GM21717 (cell line): ENCODE measurements at regions not wholly inside any gene's neighbourhood (a gene's known extent, or its start where the extent isn't known, plus 50 kb on each side); places are given as distances from the start of the nearest gene placed in this dataset.

Experiments used
- ATAC-seq: cut with Tn5 transposase; IDR thresholded peaks from one replicate; pipeline ENCODE4 v1.9.1; 2021; ENCODE audit warnings: mild to moderate bottlenecking, moderate library complexity; ENCODE audit not compliant: unreplicated experiment

DNA sequence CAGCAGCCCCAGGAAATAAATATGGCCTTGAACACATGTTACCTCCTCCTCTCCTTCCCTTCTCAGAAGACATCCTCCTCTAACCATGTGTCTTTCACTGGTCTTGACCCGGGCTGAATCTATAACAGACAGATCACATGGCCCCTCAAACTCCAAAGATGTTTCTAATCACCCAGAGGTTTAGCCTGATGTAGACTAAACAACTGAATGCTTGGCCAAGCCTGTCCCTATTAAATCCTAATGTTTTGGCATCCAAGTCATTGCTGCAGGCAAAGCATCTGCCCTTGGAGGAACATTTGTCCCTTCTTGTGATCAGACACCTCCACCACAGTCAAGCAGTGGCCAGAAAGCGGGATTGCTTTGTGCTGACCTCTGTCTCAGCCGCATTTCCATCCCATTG is 65.5 kb downstream of the ANKRD60 start:
- no peak for ATAC-seq

DNA sequence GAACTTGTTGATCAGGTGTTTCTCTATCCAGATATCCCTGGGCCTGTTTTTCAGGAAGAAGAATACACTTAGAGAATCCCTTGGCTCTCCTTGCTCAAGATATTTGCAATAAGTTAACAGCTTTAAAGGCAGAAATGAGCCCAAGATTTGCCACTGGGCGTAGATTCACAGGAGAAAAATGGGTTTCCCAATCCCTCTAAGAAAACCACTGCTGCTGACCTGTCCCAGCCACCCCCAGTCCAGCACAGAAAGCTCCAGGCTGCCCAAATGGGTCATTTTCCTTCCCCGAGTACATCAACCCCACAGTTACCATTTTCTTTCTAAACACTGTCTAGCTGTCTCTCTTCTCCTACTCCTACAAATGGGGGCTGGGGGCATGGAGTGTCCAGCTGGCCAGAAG is 67.3 kb downstream of the ANKRD60 start:
- ATAC-seq, result no peak

GRCh38 chr20:58160451-58161061 is 67.9 kb downstream of the ANKRD60 start:
- ATAC-seq, result no peak

GRCh38 chr20:58155148-58155925 is 73.1 kb downstream of the ANKRD60 start:
- no peak for ATAC-seq

- ATAC-seq, result no peak
Observed at GRCh38 chr20:58154113-58154512, 74.3 kb downstream of the ANKRD60 start.

- no peak for ATAC-seq
Observed at GRCh38 chr20:58153121-58153520, 75.3 kb downstream of the ANKRD60 start.

DNA sequence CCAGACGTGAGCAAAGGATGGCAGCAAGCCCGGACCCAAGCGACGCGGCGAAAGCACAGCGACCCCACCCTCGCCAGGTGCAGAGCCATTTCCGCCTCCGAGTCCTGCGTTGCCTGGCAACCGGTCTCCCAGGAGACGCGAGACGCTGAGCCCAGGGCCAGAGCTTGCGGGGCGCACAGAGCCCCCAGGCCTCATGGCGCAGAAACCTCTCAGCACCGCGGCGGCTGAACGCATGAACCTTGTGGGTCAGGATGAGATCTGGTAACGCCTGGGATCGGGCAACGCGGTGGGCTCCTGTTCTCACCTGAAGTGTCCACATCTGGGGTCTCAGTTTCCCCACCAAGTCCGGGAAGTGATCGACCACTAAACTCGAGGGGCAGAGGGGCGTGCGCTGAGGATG is 77.7 kb downstream of the ANKRD60 start:
- no peak for ATAC-seq

DNA sequence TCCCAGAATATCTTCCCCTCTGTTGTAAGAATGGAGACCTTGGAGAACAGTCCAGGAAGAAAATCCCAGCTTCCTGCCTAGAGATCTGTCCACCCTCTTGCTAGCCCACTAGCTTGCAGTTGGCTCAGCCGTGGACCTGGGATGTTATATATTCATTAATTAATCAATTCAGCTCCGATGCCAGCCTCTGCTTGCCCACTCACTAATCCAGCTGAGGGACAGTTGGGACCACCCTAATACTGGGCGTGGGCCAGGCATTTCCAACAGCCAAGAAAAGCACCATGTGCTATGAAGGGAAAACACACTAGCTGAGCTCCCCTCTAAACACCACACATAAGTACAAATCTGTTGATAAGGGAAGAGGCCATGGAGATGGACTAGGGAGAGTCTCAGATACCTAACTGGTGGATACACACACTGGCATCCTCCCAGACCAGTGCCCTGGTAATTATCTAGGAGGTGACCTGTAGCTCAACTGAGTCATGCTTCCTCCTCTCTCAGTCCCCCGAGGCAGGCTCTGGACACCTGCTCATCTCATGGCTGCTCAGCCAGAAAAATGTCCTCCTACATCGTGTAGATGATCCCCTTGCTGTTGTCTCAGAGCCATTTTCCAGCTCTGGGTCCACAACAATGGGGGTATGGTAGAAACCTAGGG is 78.9 kb downstream of the ANKRD60 start:
- no peak for ATAC-seq

DNA sequence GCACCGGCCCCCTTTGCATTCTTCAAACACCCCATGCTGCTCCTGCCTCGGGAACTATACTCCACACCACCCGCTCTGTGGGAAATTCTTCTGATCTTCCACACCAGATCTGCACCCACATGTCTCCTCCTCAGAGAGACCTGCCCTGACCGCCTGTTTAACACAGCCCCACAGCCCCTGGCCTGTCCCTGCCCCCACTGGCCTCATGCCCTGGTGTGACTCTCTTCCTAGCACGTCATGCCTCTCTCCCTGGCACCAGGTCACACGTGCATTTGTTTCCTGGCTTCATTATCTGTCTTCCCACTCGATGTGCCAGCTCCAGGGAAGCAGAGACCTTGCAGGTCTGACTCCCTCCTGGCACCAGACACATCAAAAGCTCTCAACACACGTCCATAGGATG is 79.6 kb downstream of the ANKRD60 start:
- no peak for ATAC-seq

DNA sequence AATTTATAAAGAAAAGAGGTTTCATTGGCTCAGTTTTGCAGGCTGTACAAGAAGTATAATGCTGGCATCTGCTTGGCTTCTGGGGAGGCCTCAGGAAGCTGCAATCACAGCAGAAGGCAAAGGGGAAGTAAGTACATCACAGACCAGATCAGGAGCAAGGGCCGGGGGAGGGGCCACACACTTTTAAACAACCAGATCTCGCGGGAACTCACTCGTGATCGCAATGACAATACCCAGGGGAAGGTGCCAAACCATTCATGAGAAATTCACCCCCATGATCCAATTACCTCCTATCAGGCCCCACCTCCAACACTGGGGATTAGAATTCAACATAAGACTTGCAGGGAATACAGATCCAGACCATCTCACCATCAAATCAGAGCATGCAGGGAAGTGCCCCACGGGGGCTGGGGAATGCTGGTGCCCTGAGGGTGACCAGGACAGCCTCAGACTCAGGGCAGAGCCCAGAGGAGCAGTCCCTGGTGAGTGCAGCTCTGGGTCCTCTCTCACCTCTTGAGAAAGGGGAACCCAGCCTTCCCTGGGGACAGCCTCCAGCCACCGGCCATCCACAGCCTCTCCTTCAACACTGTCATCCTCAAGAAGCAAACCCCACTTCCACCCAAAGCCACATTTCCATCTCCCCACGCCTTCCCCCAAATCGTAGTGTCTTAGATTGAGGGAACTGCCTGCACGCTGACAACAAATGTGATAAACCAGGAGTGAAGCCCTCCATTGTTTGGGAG is 80.7 kb downstream of the ANKRD60 start:
- ATAC-seq, result no peak

- ATAC-seq, result no peak
Observed at GRCh38 chr20:58146746-58147140, 81.7 kb downstream of the ANKRD60 start.

DNA sequence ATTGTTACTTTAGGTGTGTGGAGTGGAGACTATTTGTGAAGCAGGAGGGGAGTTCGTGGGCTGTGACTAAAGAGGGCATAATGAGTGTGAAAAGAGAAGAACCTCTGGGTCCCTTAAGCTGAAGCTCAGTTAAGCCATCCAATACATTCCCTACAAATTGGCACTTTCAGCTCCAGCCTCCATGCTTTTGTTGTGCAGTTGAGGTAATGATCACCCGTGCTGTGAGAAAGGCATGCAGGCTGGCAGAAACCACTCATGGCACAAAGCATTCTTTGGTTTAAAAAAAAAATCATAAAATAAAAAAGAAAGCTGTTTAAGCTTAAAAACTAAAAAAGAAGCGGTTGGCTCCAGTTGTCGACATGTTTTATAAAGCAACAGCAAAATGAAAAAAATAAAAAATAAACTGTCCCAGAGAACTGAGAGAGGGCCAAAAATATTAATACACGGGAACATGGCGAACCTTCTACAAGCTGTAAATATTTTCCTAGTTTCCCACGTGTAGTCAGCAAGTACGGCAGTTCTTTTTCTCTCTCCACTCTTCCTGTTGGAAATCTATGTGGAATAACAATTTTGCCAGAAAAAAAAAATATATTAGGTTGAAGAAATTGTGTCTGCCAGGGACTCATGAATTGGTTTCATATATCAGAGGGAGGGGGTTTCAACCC is 82.2 kb downstream of the ANKRD60 start:
- ATAC-seq, result no peak

DNA sequence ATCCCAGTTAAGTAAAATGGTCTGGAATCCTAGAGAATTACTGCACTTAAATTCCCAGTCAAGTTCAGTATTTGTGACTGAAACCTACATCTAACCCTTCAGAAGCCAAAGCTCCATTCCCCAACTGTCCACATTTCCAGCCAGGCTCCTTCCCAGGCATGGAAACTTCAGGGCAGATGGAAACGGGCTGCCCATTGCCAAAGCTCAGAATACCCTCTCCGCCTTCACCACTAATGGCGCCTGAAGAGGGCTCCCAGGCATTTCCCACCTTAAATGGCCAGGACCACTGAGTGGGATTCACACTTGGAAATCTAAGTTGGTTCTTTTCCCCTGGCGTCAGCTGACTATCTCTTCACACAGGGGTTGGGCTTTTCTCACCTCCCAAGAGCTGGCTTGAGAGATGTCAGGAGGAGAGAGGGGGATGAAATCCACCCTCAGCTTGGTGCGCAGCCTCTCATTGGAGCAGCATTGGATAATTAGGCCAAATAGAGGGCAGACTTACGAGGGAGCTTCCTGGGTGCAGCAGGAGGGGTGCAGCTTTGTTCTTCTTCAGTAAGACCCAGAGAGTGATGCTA is 82.9 kb downstream of the ANKRD60 start:
- no peak for ATAC-seq

- ATAC-seq, result no peak
Observed at GRCh38 chr20:58144096-58144495, 84.4 kb downstream of the ANKRD60 start.

DNA sequence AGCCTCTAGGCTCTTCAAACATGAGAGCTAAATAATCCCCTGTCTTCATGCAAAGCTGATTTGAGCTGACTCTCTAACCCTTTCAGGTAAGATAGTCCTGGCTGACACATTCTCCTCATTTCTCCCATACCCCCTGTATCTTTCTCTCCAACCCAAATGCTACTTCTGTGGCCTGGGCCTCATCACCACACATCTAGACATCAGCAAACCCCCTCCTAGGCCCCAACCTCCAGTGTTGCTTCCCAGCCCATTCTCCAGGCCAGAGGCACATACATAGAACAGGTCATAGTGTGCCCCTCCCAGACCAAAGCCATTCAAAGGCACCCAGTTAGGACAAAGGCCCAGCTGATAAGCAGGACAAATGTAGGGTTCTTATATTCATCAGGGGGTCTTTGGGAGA is 84.9 kb downstream of the ANKRD60 start:
- ATAC-seq, result no peak

DNA sequence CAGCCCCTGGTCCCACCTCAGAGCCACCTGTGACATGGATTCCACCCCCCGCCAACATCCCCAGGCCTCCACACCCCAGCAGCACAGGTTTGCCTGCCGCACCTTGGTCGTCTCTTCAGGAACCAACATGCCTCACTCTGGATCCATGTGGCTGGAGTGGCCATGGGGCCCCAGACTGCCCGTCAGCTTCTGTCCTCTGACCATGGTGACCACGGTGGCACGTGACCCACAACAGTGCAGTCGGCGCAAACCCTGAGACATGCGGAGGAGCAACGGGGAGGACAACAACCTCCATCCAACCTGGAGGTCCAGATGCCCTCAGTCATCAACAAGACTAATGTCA is 85.6 kb downstream of the ANKRD60 start:
- ATAC-seq, result no peak

- ATAC-seq, result no peak
Observed at GRCh38 chr20:58141971-58142842, 86.2 kb downstream of the ANKRD60 start.

DNA sequence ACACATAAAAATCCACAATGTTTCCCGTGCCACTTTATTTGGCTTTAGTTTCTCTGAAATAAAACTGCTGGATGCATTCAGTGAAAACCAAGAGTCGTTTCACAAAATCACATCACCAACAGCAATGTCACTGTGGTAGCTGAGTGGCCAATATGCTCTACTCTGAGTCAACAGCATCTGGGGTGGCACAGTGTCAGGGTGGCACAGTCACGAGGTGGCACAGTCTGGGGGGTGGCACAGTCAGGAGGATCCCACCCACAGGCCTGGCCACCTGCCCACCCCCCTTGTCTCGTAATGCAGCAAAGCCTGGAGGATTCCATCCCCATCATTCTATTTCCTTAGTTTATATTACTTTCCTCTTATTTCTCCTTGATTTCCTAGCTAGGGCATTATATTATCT is 87.0 kb downstream of the ANKRD60 start:
- ATAC-seq, result no peak

DNA sequence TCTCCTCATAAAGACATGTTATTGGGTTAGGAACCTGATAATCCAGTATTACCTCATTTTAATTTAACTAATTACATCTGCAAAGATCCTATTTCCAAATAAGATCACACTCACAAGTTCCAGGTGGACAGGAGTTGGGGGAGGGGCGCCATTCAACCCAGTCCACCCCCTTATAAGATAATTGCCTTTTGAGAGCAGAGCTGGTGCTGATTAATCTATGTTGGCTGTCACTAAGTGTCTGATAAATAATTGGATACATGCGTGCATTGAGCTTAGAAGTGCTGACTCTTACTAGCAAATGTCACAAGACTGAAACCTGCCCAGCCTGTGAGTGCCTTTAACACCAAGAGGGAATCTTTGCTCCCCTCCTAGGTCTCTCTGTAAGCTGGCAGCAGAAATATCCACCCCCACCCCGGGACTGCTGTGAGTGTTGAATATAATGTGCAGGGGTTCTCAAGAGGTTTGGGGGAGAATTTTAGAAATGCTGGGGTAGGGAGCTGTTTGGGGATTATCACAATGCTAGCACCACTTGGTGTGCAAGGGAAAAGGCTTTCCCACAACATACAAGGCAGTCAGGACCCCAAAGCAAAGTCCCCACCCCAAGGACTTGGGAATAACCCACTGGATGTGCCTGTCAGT is 87.5 kb downstream of the ANKRD60 start:
- ATAC-seq, result no peak
